Stomach smooth muscle (tissue), 2 donors: ENCODE measurements at regions not wholly inside any gene's neighbourhood (a gene's known extent, or its start where the extent isn't known, plus 50 kb on each side); places are given as distances from the start of the nearest gene placed in this dataset.

ENCODE experiments used
- H3K27ac ChIP-seq: one replicate; pipeline ENCODE4 v1.7.0; 2013; ENCODE audit warnings: mild to moderate bottlenecking, low read length, inconsistent platforms
- H3K27me3 ChIP-seq, 2 donors: one replicate each; pipeline ENCODE4 v1.7.0; 2013; ENCODE audit warnings: low read length in 2 of 2; ENCODE audit not compliant: insufficient read depth in 2 of 2, control insufficient read depth in 1 of 2
- H3K36me3 ChIP-seq, 2 donors: one replicate each; pipeline ENCODE4 v1.7.0; 2013; ENCODE audit warnings: low read length in 2 of 2; ENCODE audit not compliant: control insufficient read depth in 2 of 2, insufficient read depth in 2 of 2
- H3K4me1 ChIP-seq: one replicate; pipeline ENCODE4 v1.7.0; 2013; ENCODE audit warnings: low read length; ENCODE audit not compliant: control insufficient read depth, insufficient read depth
- H3K4me3 ChIP-seq, 2 donors: one replicate each; pipeline ENCODE4 v1.7.0; 2013; ENCODE audit warnings: low read length in 2 of 2
- H3K9ac ChIP-seq, 2 donors: one replicate each; pipeline ENCODE4 v1.7.0; 2013; ENCODE audit warnings: low read length in 2 of 2, mild to moderate bottlenecking in 1 of 2
- H3K9me3 ChIP-seq, 2 donors: one replicate each; pipeline ENCODE4 v1.7.0; 2013; ENCODE audit warnings: low read length in 2 of 2; ENCODE audit not compliant: control insufficient read depth in 2 of 2
- donor health status: healthy.
- donor health status: Pancreatic carcinoma.

- no peak overlapping the region for H3K4me3 ChIP-seq
- H3K36me3 ChIP-seq: no peaks in the 10 kb centered on the region
- no peak overlapping the region for H3K27ac ChIP-seq
- no peaks in the 10 kb centered on the region for H3K27me3 ChIP-seq
- H3K9ac ChIP-seq: no peak overlapping the region
- no peaks in the 10 kb centered on the region for H3K9me3 ChIP-seq
- H3K4me1 ChIP-seq: peaks cover 12% of the 10 kb centered on the region
These were observed 154.9 kb upstream of the DAPK1 start for GRCh38 chr9:87342743-87343142.

GRCh38 chr9:87343816-87344430, 153.7 kb upstream of the DAPK1 start:
- Histone ChIP-seq H3K9me3 (no peaks in the 10 kb centered on the region), H3K36me3 (no peaks in the 10 kb centered on the region), H3K9ac (no peak overlapping the region), H3K27ac (no peak overlapping the region), H3K27me3 (no peaks in the 10 kb centered on the region), H3K4me1 (peaks cover 11% of the 10 kb centered on the region), H3K4me3 (no peak overlapping the region)

- Histone ChIP-seq H3K9ac (no peak overlapping the region), H3K36me3 (no peaks in the 10 kb centered on the region), H3K27me3 (no peaks in the 10 kb centered on the region), H3K4me1 (peaks cover 11% of the 10 kb centered on the region), H3K4me3 (no peak overlapping the region), H3K27ac (no peak overlapping the region), H3K9me3 (no peaks in the 10 kb centered on the region)
These were observed 151.5 kb upstream of the DAPK1 start for GRCh38 chr9:87346061-87346665.

- no peaks in the 10 kb centered on the region for H3K36me3 ChIP-seq
- H3K9ac ChIP-seq: no peak overlapping the region
- H3K27me3 ChIP-seq: no peaks in the 10 kb centered on the region
- no peak overlapping the region for H3K4me3 ChIP-seq
- H3K9me3 ChIP-seq: no peaks in the 10 kb centered on the region
- H3K4me1 ChIP-seq: no peaks in the 10 kb centered on the region
- H3K27ac ChIP-seq: no peak overlapping the region
These were observed 146.8 kb upstream of the DAPK1 start for GRCh38 chr9:87350915-87351314.

GRCh38 chr9:87353301-87353700, 144.4 kb upstream of the DAPK1 start:
- H3K36me3 ChIP-seq: no peaks in the 10 kb centered on the region
- no peak overlapping the region for H3K9ac ChIP-seq
- no peaks in the 10 kb centered on the region for H3K27me3 ChIP-seq
- no peaks in the 10 kb centered on the region for H3K9me3 ChIP-seq
- no peak overlapping the region for H3K27ac ChIP-seq
- H3K4me1 ChIP-seq: no peaks in the 10 kb centered on the region
- H3K4me3 ChIP-seq: no peak overlapping the region

- no peak overlapping the region for H3K9ac ChIP-seq
These were observed 143.5 kb upstream of the DAPK1 start for GRCh38 chr9:87354147-87354546.

GRCh38 chr9:87357600-87357999, 140.1 kb upstream of the DAPK1 start:
- Histone ChIP-seq H3K27me3 (no peaks in the 10 kb centered on the region), H3K27ac (no peak overlapping the region), H3K9me3 (no peaks in the 10 kb centered on the region), H3K36me3 (no peaks in the 10 kb centered on the region), H3K9ac (no peak overlapping the region), H3K4me3 (no peak overlapping the region), H3K4me1 (no peaks in the 10 kb centered on the region)

More at GRCh38 chr9:87354147-87354546, 143.5 kb upstream of the DAPK1 start:
- no peak overlapping the region for H3K27ac ChIP-seq
- no peaks in the 10 kb centered on the region for H3K27me3 ChIP-seq
- no peaks in the 10 kb centered on the region for H3K4me1 ChIP-seq
- no peaks in the 10 kb centered on the region for H3K36me3 ChIP-seq
- H3K4me3 ChIP-seq: no peak overlapping the region
- H3K9me3 ChIP-seq: no peaks in the 10 kb centered on the region

- no peak overlapping the region for H3K27ac ChIP-seq
- H3K4me1 ChIP-seq: no peaks in the 10 kb centered on the region
- no peaks in the 10 kb centered on the region for H3K9me3 ChIP-seq
- H3K9ac ChIP-seq: no peak overlapping the region
- no peak overlapping the region for H3K4me3 ChIP-seq
- no peaks in the 10 kb centered on the region for H3K27me3 ChIP-seq
- H3K36me3 ChIP-seq: no peaks in the 10 kb centered on the region
These were observed 138.4 kb upstream of the DAPK1 start for GRCh38 chr9:87359264-87359663.

- no peak overlapping the region for H3K4me3 ChIP-seq
- no peaks in the 10 kb centered on the region for H3K4me1 ChIP-seq
- H3K9me3 ChIP-seq: no peaks in the 10 kb centered on the region
- no peak overlapping the region for H3K9ac ChIP-seq
- no peak overlapping the region for H3K27ac ChIP-seq
- H3K36me3 ChIP-seq: no peaks in the 10 kb centered on the region
- no peaks in the 10 kb centered on the region for H3K27me3 ChIP-seq
These were observed 137.6 kb upstream of the DAPK1 start for GRCh38 chr9:87359958-87360601.

- Histone ChIP-seq H3K27ac (no peak overlapping the region), H3K9me3 (no peaks in the 10 kb centered on the region), H3K9ac (no peak overlapping the region), H3K4me3 (no peak overlapping the region), H3K36me3 (no peaks in the 10 kb centered on the region), H3K27me3 (peaks cover 0 to 2% of the 10 kb centered on the region in 2 donors), H3K4me1 (peaks cover 5% of the 10 kb centered on the region)
These were observed 127.5 kb upstream of the DAPK1 start for GRCh38 chr9:87370049-87370685.
